ENCODE measurements at regions not wholly inside any gene's neighbourhood (a gene's known extent, or its start where the extent isn't known, plus 50 kb on each side); places are given as distances from the start of the nearest gene placed in this dataset.

- TF ChIP-seq POLR2AphosphoS5 (IDR thresholded peaks at IDR 0.05; ENCODE audit: low read depth), result no peak
- no peak for TF ChIP-seq CTCF (IDR thresholded peaks at IDR 0.05; ENCODE audit: insufficient read depth, low read length)
- TF ChIP-seq REST (IDR thresholded peaks at IDR 0.05; ENCODE audit: insufficient replicate concordance, low read depth), result no peak
- TF ChIP-seq SPI1 (IDR thresholded peaks at IDR 0.05; ENCODE audit: borderline replicate concordance, low read depth), result no peak
- TF ChIP-seq GABPA (IDR thresholded peaks at IDR 0.05; ENCODE audit: low read depth), result no peak
Measured at GRCh38 chr5:12566441-12566840, 662.2 kb upstream of the CTNND2 start.
